Activated CD4-positive, alpha-beta T cell treated with anti-CD3 and anti-CD28 coated beads, Interleukin-2, amount 50 U/mL, for 24 hours (primary cell): ENCODE measurements at regions not wholly inside any gene's neighbourhood (a gene's known extent, or its start where the extent isn't known, plus 50 kb on each side); places are given as distances from the start of the nearest gene placed in this dataset.

Source experiments
- DNase-seq, 2 donors: peaks; one replicate each; pipeline ENCODE4 v3.0.0-alpha.2; 2020; ENCODE audit warnings: low read depth in 1 of 2, low spot score in 1 of 2

DNA sequence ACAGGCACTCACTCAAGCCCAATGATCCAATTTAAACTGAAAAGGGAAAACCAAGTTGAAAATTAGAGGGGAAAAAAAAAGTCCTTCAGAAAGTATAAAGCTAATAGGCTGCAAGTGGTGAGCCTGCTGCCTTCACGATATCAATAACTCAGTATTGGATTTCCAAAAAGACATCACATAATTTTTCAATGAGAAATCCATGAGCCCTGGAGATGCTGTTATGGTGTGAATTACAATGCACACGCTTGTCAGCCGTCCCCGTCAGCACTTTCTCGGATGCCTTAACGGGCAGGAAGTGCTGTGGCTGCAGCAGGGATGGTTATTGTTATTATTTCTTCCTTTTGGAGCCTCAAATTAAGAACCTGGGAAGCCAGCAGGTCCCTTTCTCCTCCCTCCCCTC lies 138.5 kb downstream of the DHX35 start:
- DNase-seq, result no peak

- DNase-seq, result no peak
Measured at GRCh38 chr20:39097889-39098288, 135.7 kb downstream of the DHX35 start.

GRCh38 chr20:39095870-39096269 lies 133.7 kb downstream of the DHX35 start:
- no peak for DNase-seq

DNA sequence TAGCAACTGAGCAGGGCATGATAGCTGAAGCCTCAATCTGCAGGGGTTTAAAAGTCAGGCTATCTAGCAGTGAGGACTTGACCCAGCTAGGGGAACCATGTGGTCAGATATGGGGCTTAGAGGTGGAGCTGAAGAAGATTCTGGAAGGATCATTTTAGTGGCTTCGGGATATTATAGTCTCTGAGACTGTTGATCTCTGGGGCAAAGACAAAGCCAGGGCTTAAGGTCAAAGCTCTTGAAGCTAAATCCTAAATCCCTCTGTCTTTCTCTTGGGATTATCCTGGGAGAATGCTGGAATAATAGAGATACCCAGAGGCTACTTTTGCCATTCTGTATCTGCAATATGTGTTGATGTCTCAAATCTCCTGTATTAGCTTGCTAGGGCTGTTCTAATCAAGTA lies 132.2 kb downstream of the DHX35 start:
- DNase-seq, result no peak

DNA sequence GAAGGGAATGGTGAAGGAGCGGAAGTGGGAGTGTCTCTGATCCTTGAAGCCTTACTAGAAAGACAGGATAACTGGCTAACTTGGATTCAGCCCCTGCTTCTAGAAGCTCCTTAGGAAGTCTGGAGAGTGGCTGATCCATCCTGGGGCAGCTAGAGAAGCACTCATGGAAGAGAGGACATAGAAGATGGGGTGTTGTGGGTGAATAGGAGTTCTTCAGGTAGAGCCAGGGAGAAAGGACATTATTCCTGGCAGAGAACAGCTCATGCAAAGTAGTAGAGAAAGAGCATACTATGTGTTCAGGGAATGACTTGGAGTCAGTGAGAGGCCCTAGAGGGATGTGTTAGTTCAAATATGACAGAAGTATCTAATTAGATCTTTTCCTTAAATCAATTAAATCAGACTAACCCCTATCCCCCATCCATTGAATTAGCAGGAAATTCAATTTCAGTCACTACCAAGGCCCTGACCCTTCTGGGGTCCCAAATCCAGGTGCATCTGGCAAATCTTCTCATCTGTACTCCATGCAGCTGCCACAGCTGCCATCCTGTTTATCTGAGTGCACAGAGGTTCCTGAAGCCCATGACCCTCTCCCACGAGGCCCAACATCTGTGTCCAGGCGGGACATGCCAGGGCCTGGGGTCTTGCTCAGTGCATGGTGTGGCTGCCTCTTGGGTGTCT lies 130.7 kb downstream of the DHX35 start:
- DNase-seq, result no peak

DNA sequence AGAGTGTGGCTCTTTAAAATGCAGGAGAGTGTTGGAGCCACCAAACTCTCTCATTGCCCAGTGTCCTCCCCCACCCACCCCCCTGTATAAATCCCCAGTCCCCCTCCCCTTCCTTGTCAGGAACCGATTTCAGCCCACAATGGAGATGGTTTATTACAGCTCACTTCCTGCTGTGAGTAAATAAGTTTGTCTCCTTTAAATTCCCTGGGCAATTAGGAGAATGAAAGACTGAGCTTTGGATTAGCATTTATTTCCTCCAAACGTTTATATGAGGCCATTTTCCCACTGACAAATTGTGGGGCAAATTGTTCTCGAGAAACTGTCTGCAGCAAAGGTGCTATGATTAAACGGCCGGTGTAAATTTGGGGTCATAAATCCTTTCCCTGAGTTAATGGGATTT lies 128.8 kb downstream of the DHX35 start:
- DNase-seq, result no peak

- DNase-seq, result no peak
Measured at GRCh38 chr20:39089797-39090196, 127.7 kb downstream of the DHX35 start.
